ENCODE measurements at regions not wholly inside any gene's neighbourhood (a gene's known extent, or its start where the extent isn't known, plus 50 kb on each side); places are given as distances from the start of the nearest gene placed in this dataset.

- peak; percentile 93 to 96 (median 94) for DNase-seq
- TF ChIP-seq, protein P1, sequence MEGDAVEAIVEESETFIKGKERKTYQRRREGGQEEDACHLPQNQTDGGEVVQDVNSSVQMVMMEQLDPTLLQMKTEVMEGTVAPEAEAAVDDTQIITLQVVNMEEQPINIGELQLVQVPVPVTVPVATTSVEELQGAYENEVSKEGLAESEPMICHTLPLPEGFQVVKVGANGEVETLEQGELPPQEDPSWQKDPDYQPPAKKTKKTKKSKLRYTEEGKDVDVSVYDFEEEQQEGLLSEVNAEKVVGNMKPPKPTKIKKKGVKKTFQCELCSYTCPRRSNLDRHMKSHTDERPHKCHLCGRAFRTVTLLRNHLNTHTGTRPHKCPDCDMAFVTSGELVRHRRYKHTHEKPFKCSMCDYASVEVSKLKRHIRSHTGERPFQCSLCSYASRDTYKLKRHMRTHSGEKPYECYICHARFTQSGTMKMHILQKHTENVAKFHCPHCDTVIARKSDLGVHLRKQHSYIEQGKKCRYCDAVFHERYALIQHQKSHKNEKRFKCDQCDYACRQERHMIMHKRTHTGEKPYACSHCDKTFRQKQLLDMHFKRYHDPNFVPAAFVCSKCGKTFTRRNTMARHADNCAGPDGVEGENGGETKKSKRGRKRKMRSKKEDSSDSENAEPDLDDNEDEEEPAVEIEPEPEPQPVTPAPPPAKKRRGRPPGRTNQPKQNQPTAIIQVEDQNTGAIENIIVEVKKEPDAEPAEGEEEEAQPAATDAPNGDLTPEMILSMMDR (IDR thresholded peaks at IDR 0.05): peak; percentile 94 to 99 (median 98)
- no peak for TF ChIP-seq POLR2A (IDR thresholded peaks at IDR 0.05)
- WGBS, 4 donors: 3 to 7% (median 5%) methylated on average over 18 to 41 of the region's 41 CpGs
- intact Hi-C loops (cut with DNase I): loop anchor here (5.0 to 10.0 kb wide), 2 partner anchors 167 to 954 kb away; no protein-coding TSS in a partner anchor
- H3K4me1 ChIP-seq (replicated peaks in 1 of 2): peaks cover 4 to 20% of the 10 kb centered on the region in 2 donors
- H3K27me3 ChIP-seq: no peaks in the 10 kb centered on the region
- H3K27ac ChIP-seq: peak overlapping the region in 3 of 5 donors; percentile 34 to 72 (median 38)
- peak overlapping the region in 2 of 4 donors; percentile 41 to 55 for H3K4me3 ChIP-seq
- H3K9me3 ChIP-seq (replicated peaks in 1 of 3): no peaks in the 10 kb centered on the region
- no peaks in the 10 kb centered on the region for H3K36me3 ChIP-seq (replicated peaks in 1 of 2)
Measured at GRCh38 chr11:15650105-15650938, 535.6 kb downstream of the INSC start.

DNA sequence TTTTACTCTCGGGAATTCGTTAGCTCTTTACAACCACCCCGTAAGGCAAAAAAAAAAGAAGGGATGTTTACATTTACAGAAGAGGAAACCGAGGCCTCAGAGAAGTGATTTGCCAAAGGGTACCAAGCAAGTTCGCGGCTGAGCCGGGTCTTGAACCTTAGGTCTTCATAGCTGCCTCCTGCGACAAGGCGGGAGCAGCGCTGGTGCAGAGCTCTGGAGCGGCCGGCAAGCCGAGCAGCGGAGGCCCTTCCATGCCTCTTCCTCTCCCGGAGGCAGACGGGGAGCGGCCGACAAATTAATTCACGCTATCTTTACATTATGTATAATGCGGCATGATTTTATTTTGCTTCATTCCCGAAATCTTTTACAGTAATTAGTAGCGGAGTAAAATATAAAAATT, 536.3 kb downstream of the INSC start:
- intact Hi-C loops (cut with DNase I): loop anchor here (5.0 to 10.0 kb wide), 2 partner anchors 166 to 954 kb away; no protein-coding TSS in a partner anchor
- no peaks in the 10 kb centered on the region for H3K36me3 ChIP-seq (replicated peaks in 1 of 2)
- H3K4me1 ChIP-seq (replicated peaks in 1 of 2): peaks cover 4 to 20% of the 10 kb centered on the region in 2 donors
- 81 to 86% (median 84%) methylated on average over 22 of the region's 22 CpGs for WGBS, 4 donors
- TF ChIP-seq, protein P1 (IDR thresholded peaks at IDR 0.05): no peak
- no peak for TF ChIP-seq POLR2A (IDR thresholded peaks at IDR 0.05)
- peak in 1 of 7 donors; percentile 15 for DNase-seq
- no peaks in the 10 kb centered on the region for H3K27me3 ChIP-seq
- H3K9me3 ChIP-seq (replicated peaks in 1 of 3): no peaks in the 10 kb centered on the region
- no peak overlapping the region for H3K4me3 ChIP-seq
- peak overlapping the region in 2 of 5 donors; percentile 38 to 72 for H3K27ac ChIP-seq

DNA sequence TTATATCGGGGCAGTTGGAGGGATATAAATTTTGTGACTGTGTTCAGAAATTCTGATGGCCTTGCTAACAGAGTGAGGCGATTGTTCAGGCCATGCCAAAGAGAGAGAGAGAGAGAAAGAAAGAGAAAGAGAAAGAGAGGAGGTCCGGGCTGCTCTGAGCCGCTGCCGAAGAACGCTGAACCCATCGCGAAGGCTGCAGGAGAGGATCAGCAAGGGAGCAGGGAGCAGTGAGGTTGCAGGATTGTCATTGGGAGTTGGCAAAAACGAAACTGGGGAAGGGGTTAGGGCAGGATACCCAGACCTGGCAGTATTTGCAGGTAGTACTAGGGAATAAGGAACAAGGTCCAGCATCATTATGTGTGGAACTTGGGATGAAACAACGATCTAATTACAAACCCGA, 537.1 kb downstream of the INSC start:
- H3K27ac ChIP-seq: peak overlapping the region in 3 of 5 donors; percentile 28 to 67 (median 43)
- intact Hi-C loops (cut with DNase I): loop anchor here (5.0 to 10.0 kb wide), 2 partner anchors 165 to 953 kb away; no protein-coding TSS in a partner anchor
- peak overlapping the region in 1 of 4 donors; percentile 49 for H3K4me3 ChIP-seq
- peak; percentile 32 to 65 (median 45) for DNase-seq
- no peaks in the 10 kb centered on the region for H3K9me3 ChIP-seq (replicated peaks in 1 of 3)
- H3K27me3 ChIP-seq: no peaks in the 10 kb centered on the region
- WGBS, 4 donors: 25 to 37% (median 31%) methylated on average over 11 of the region's 11 CpGs
- TF ChIP-seq POLR2A (IDR thresholded peaks at IDR 0.05): no peak
- TF ChIP-seq, protein P1 (IDR thresholded peaks at IDR 0.05): no peak
- H3K36me3 ChIP-seq (replicated peaks in 1 of 2): no peaks in the 10 kb centered on the region
- peaks cover 4 to 20% of the 10 kb centered on the region in 2 donors for H3K4me1 ChIP-seq (replicated peaks in 1 of 2)

- 92 to 99% (median 94%) methylated on average over 4 of the region's 4 CpGs for WGBS, 4 donors
- intact Hi-C loops (cut with DNase I): loop anchor here (5.0 to 10.0 kb wide), 2 partner anchors 164 to 952 kb away; no protein-coding TSS in a partner anchor
Measured at GRCh38 chr11:15653191-15653710, 538.5 kb downstream of the INSC start.

More at GRCh38 chr11:15653191-15653710, 538.5 kb downstream of the INSC start:
- H3K27ac ChIP-seq: no peak overlapping the region
- no peak for DNase-seq
- H3K4me3 ChIP-seq: no peak overlapping the region
- TF ChIP-seq, protein P1 (IDR thresholded peaks at IDR 0.05): no peak
- TF ChIP-seq POLR2A (IDR thresholded peaks at IDR 0.05): no peak
- H3K36me3 ChIP-seq (replicated peaks in 1 of 2): no peaks in the 10 kb centered on the region
- H3K27me3 ChIP-seq: no peaks in the 10 kb centered on the region
- H3K4me1 ChIP-seq (replicated peaks in 1 of 2): peaks cover 4 to 20% of the 10 kb centered on the region in 2 donors
- no peaks in the 10 kb centered on the region for H3K9me3 ChIP-seq (replicated peaks in 1 of 3)
